HG03575 (cell line): ENCODE measurements at regions not wholly inside any gene's neighbourhood (a gene's known extent, or its start where the extent isn't known, plus 50 kb on each side); places are given as distances from the start of the nearest gene placed in this dataset.
"Not testable (repeated sequence)": the region's sequence is repeated elsewhere in the genome, so short reads cannot be mapped to it uniquely, and the experiment has no call there.

Experiments used
- ATAC-seq: cut with Tn5 transposase; IDR thresholded peaks from one replicate; pipeline ENCODE4 v1.9.1; 2021; ENCODE audit not compliant: unreplicated experiment, insufficient number of reproducible peaks, low FRiP score; ENCODE audit errors: extremely low read depth

- ATAC-seq: no peak
Measured at GRCh38 chr7:119903085-119903484, 369.9 kb upstream of the KCND2 start.

- no peak for ATAC-seq
Measured at GRCh38 chr7:119905495-119905894, 367.5 kb upstream of the KCND2 start.

- no peak for ATAC-seq
Measured at GRCh38 chr7:119908948-119909347, 364.0 kb upstream of the KCND2 start.

GRCh38 chr7:119914119-119914518, 358.9 kb upstream of the KCND2 start:
- ATAC-seq: not testable (repeated sequence)

- no peak for ATAC-seq
Measured at GRCh38 chr7:119916501-119916900, 356.5 kb upstream of the KCND2 start.

GRCh38 chr7:119918185-119918584, 354.8 kb upstream of the KCND2 start:
- ATAC-seq: no peak

GRCh38 chr7:119919986-119920385, 353.0 kb upstream of the KCND2 start:
- ATAC-seq: no peak

- ATAC-seq: no peak
Measured at GRCh38 chr7:119925581-119926289, 347.2 kb upstream of the KCND2 start.

GRCh38 chr7:119929891-119930290, 343.1 kb upstream of the KCND2 start:
- no peak for ATAC-seq

GRCh38 chr7:119931230-119931824, 341.6 kb upstream of the KCND2 start:
- no peak for ATAC-seq

GRCh38 chr7:119935418-119936025, 337.5 kb upstream of the KCND2 start:
- no peak for ATAC-seq

- ATAC-seq: no peak
Measured at GRCh38 chr7:119936836-119937235, 336.1 kb upstream of the KCND2 start.

- no peak for ATAC-seq
Measured at GRCh38 chr7:119937745-119938144, 335.2 kb upstream of the KCND2 start.

GRCh38 chr7:119943942-119944600, 328.9 kb upstream of the KCND2 start:
- no peak for ATAC-seq

GRCh38 chr7:119944601-119944972, 328.4 kb upstream of the KCND2 start:
- no peak for ATAC-seq

- no peak for ATAC-seq
Measured at GRCh38 chr7:119945822-119946221, 327.2 kb upstream of the KCND2 start.

- ATAC-seq: no peak
Measured at GRCh38 chr7:119949053-119949452, 323.9 kb upstream of the KCND2 start.

GRCh38 chr7:119950390-119951041, 322.5 kb upstream of the KCND2 start:
- ATAC-seq: not testable (repeated sequence)

GRCh38 chr7:119951614-119952013, 321.4 kb upstream of the KCND2 start:
- ATAC-seq: not testable (repeated sequence)
